GM18867 (cell line): ENCODE measurements at regions not wholly inside any gene's neighbourhood (a gene's known extent, or its start where the extent isn't known, plus 50 kb on each side); places are given as distances from the start of the nearest gene placed in this dataset.

Experiments
- ATAC-seq: cut with Tn5 transposase; IDR thresholded peaks from one replicate; pipeline ENCODE4 v1.9.1; 2021; ENCODE audit warnings: mild to moderate bottlenecking, moderate library complexity; ENCODE audit not compliant: unreplicated experiment

DNA sequence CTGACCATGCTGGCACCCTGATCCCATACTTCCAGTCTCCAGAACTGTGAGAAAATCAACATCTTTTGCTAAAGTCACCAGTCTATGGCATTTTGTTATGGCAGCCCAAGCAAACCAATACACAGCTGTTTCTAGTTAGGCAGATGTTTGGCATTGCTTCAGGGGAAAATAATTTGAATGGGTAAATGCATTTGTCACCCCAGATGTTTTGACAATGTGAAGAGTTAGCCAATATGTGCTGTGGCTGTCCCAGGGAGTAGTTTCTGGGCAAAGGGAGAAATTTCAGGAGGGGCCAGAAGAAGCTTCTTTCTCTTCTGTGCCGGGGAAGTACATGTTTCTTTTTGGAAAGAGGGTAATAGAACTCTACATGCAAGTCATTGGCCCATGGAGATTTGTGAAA, 619.0 kb downstream of the SLC4A3 start:
- no peak for ATAC-seq

GRCh38 chr2:220247588-220248350, 620.3 kb downstream of the SLC4A3 start:
- ATAC-seq = no peak

GRCh38 chr2:220259662-220260061, 632.2 kb downstream of the SLC4A3 start:
- no peak for ATAC-seq

GRCh38 chr2:220263300-220263699, 635.9 kb downstream of the SLC4A3 start:
- no peak for ATAC-seq

- ATAC-seq = no peak
Observed at GRCh38 chr2:220269367-220269766, 641.9 kb downstream of the SLC4A3 start.

- no peak for ATAC-seq
Observed at GRCh38 chr2:220270481-220271070, 643.1 kb downstream of the SLC4A3 start.

- ATAC-seq = no peak
Observed at GRCh38 chr2:220272656-220273055, 645.2 kb downstream of the SLC4A3 start.

- ATAC-seq = no peak
Observed at GRCh38 chr2:220273082-220273481, 645.7 kb downstream of the SLC4A3 start.

- no peak for ATAC-seq
Observed at GRCh38 chr2:220275454-220275853, 648.0 kb downstream of the SLC4A3 start.

GRCh38 chr2:220276741-220277444, 649.5 kb downstream of the SLC4A3 start:
- no peak for ATAC-seq

- no peak for ATAC-seq
Observed at GRCh38 chr2:220277445-220277975, 650.1 kb downstream of the SLC4A3 start.

DNA sequence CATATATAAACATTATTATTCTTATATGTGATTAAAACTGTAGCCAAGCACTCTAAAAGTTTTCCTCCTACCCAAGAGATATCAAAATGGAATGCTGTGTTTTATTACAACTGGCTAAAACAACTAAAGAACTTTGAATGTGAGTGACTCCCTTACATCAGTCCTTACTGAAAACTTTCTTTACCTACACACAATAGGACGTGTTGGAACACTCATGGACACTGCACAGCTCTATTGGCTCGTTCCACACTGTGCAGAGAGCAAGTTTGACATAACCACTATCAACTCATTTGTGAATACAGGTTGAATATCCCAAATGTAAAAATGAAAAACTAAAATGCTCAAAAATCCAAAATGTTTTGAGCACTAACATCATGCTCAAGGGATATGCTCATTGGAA, 650.6 kb downstream of the SLC4A3 start:
- no peak for ATAC-seq

- ATAC-seq = no peak
Observed at GRCh38 chr2:220279372-220279771, 651.9 kb downstream of the SLC4A3 start.

GRCh38 chr2:220279840-220280239, 652.4 kb downstream of the SLC4A3 start:
- no peak for ATAC-seq

DNA sequence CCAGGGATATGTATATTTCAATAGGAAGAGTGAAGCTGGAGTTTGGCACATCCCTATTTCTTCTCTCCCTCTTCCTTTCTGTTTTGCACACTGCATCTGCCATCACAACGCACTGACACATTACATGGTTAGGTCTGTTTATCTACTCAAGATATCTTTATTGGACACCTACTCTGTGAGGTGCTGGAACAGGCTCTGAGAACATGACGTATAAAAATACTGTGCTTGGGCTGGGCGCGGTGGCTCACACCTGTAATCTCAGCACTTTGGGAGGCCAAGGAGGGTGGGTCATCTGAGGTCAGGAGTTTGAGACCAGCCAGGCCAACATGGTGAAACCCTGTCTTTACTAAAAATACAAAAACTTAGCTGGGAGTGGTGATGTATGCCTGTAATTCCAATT, 653.3 kb downstream of the SLC4A3 start:
- no peak for ATAC-seq

DNA sequence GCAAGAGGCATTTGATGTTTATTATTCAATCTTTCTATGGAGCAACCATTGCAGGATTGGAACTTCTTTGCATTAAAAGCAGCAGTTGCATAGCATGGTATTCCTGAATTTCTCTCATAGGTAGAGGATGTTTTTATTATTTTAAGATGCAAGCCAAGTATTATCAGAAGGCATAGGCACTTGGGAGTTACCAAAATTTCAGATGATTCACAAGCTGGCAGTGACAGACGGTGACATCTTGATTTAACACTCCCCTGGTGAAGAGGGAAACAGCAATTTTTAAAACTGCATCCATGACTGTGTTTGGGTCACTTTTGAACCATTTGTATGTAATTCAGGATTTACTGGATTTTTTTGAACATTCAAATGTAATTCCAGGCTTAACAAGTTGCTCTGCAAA, 654.3 kb downstream of the SLC4A3 start:
- no peak for ATAC-seq

DNA sequence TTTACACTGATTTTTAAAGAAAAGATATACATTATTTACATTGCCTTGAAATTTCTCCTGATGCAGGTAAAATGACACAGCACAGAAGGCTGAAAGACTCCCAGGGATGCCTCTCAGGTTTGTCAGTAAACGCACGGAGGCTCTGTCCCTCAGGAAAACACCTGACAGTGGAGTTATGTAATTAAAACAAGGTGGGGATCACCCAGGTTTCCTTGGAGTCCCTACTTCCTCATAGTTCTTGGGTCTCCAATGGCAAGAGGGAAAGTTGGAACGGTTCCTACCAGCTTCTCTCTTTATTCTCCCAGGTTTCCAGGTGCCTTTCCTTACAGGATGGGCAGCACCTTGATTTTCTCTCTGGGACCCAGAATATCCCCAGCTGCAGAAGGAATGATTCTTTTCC, 654.8 kb downstream of the SLC4A3 start:
- ATAC-seq = no peak

DNA sequence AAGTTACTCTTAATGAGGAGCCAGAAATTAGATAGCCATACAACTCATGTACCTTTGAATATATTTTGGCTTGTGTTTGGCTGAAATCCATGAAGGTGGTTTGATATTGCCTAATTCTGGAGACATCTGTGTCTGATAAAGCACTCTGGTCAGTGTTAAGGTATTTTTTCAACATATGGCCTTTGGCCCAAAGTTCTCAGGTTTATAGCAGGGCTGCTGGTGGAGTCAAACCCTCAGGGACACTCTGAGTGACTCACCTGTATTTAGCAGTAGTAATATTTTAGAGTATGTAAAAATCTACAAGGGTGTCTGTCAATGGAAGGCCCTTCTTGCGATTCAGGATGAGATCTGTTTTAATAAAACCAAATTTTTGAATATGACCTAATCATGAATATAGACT, 666.5 kb downstream of the SLC4A3 start:
- no peak for ATAC-seq

DNA sequence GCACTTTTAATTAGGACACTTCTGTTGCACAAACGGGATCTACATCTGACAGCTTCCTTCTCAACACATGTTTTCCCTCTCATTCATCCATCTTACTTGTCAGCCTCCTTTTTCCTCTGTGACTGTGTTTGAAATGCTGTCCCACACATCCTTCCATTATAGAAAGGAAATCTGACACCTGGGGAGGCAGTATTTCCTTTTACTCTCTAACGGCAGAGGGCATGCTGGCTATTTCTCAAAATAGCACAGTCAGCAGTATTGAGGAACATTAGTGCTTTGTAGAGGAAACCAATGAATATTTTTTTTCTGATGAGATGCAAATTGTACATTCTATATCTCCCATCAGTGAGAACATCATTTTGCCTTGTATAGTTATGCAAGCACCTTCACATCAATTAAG, 668.7 kb downstream of the SLC4A3 start:
- no peak for ATAC-seq

DNA sequence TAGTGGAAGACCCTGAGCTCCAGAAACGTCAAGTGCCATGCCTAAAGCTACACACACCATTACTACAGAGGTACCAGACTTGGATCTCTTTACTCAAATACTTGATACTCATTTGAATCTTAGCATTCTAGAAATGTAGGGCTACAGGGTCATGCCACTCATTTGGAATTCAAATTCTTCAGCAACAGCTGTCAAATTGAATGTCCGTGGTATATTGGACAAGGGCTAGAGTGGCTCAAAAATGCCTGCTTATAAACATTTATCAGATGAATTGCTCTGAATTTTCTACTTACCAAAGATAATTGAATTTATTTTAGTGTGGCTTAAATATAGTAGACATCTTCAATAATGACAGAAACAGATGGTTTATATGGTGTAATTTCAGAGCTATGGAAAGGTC, 669.7 kb downstream of the SLC4A3 start:
- ATAC-seq = no peak

GRCh38 chr2:220300806-220301205, 673.4 kb downstream of the SLC4A3 start:
- ATAC-seq = no peak

DNA sequence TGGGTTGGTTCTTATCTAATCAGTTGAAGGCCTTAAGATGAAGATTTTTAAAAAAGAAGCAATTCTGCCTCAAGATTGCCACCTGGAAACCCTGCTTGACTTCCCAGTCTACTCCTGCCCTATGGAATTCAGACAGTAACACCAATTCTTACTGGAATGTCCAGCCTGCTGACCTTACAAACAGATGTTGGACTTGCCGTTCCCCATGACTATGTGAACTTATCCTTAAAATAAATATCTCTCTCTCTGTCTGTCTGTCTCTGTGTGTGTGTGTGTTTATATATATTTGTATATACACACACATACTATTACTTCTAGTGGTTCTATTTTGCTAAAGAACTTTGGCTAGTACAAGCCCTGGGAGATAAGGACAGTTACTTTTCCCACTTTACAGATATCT, 675.3 kb downstream of the SLC4A3 start:
- ATAC-seq = no peak
